ENCODE measurements at regions not wholly inside any gene's neighbourhood (a gene's known extent, or its start where the extent isn't known, plus 50 kb on each side); places are given as distances from the start of the nearest gene placed in this dataset.

GRCh38 chr7:155191137-155191536, 106.5 kb upstream of the INSIG1 start:
- H3K27ac ChIP-seq (replicated peaks): no peak overlapping the region
- intact Hi-C loops (cut with micrococcal nuclease): loop anchor here (5.0 kb wide), 1 partner anchor 151 kb away; no protein-coding TSS in a partner anchor
- H3K27me3 ChIP-seq (ENCODE audit: low read depth): peaks cover 57% of the 10 kb centered on the region
- no peak for DNase-seq
- no peaks in the 10 kb centered on the region for H3K4me1 ChIP-seq
- H3K36me3 ChIP-seq: no peaks in the 10 kb centered on the region
- H3K4me3 ChIP-seq: no peak overlapping the region
- H3K9me3 ChIP-seq (replicated peaks): peaks cover 18% of the 10 kb centered on the region
- no peak for TF ChIP-seq CTCF (IDR thresholded peaks at IDR 0.05; ENCODE audit: borderline replicate concordance)

- no peaks in the 10 kb centered on the region for H3K36me3 ChIP-seq
- H3K9me3 ChIP-seq (replicated peaks): peaks cover 21% of the 10 kb centered on the region
- H3K27me3 ChIP-seq (ENCODE audit: low read depth): peaks cover 53% of the 10 kb centered on the region
- no peak overlapping the region for H3K4me3 ChIP-seq
- no peaks in the 10 kb centered on the region for H3K4me1 ChIP-seq
- TF ChIP-seq CTCF (IDR thresholded peaks at IDR 0.05; ENCODE audit: borderline replicate concordance): no peak
- intact Hi-C loops (cut with micrococcal nuclease): loop anchor here (5.0 kb wide), 1 partner anchor 150 kb away; no protein-coding TSS in a partner anchor
- DNase-seq: no peak
- H3K27ac ChIP-seq (replicated peaks): no peak overlapping the region
Measured at GRCh38 chr7:155191901-155192478, 105.7 kb upstream of the INSIG1 start.

GRCh38 chr7:155192961-155193640, 104.6 kb upstream of the INSIG1 start:
- intact Hi-C loops (cut with micrococcal nuclease): loop anchor here (5.0 kb wide), 1 partner anchor 149 kb away; no protein-coding TSS in a partner anchor
- H3K4me3 ChIP-seq: no peak overlapping the region
- no peaks in the 10 kb centered on the region for H3K4me1 ChIP-seq
- peaks cover 44% of the 10 kb centered on the region for H3K27me3 ChIP-seq (ENCODE audit: low read depth)
- DNase-seq: no peak
- H3K36me3 ChIP-seq: no peaks in the 10 kb centered on the region
- no peak overlapping the region for H3K27ac ChIP-seq (replicated peaks)
- peaks cover 28% of the 10 kb centered on the region for H3K9me3 ChIP-seq (replicated peaks)
- TF ChIP-seq CTCF (IDR thresholded peaks at IDR 0.05; ENCODE audit: borderline replicate concordance): no peak

GRCh38 chr7:155193716-155194115, 104.0 kb upstream of the INSIG1 start:
- DNase-seq: no peak
- no peak overlapping the region for H3K27ac ChIP-seq (replicated peaks)
- intact Hi-C loops (cut with micrococcal nuclease): loop anchor here (5.0 kb wide), 1 partner anchor 149 kb away; no protein-coding TSS in a partner anchor
- H3K27me3 ChIP-seq (ENCODE audit: low read depth): peaks cover 41% of the 10 kb centered on the region
- H3K4me3 ChIP-seq: no peak overlapping the region
- H3K9me3 ChIP-seq (replicated peaks): peaks cover 28% of the 10 kb centered on the region
- no peaks in the 10 kb centered on the region for H3K36me3 ChIP-seq
- TF ChIP-seq CTCF (IDR thresholded peaks at IDR 0.05; ENCODE audit: borderline replicate concordance): no peak
- no peaks in the 10 kb centered on the region for H3K4me1 ChIP-seq

DNA sequence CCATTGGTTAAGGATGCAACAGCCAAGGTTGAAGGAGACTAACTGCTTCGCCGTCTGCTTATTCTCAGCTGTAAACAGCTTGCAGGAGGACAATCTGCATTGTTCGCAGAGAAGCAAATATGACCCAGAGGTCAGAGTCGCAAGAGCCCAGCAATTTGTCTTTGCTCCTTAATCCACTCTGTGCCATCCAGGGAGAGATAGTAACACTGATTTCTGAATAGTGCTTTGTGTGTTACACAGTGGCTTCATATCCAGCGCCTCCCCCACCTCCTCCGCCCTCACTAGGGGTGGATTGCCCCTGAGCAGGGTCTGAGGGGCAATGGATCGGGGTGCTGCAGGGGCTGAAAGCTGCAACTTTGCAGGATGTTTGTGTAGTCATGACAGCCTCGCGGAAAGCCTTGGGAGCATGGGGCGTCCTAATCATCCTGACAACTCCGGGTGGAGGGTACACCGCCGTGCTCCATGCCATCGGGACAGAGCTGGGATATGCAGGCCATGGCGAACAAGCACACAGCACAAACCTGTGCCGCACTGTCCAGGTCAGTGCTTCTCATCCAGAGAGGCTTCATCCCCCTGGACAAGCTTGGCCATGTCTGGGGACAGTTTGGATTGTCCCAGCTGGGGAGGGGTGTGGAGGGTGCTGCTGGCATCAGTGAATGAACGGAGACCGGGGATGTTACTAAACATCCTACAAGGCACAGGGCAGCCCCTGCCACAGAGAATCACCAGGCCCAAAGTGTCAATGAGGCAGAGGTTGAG, 103.1 kb upstream of the INSIG1 start:
- no peak for DNase-seq

More for the DNA sequence above, 103.1 kb upstream of the INSIG1 start:
- TF ChIP-seq CTCF (IDR thresholded peaks at IDR 0.05; ENCODE audit: borderline replicate concordance): no peak
- Histone ChIP-seq H3K27me3 (ENCODE audit: low read depth) (peaks cover 35% of the 10 kb centered on the region), H3K9me3 (replicated peaks) (peaks cover 28% of the 10 kb centered on the region), H3K27ac (replicated peaks) (no peak overlapping the region), H3K4me1 (no peaks in the 10 kb centered on the region), H3K36me3 (no peaks in the 10 kb centered on the region), H3K4me3 (no peak overlapping the region)
- intact Hi-C loops (cut with micrococcal nuclease): loop anchor here (5.0 kb wide), 1 partner anchor 148 kb away; no protein-coding TSS in a partner anchor

Data from left ventricle myocardium inferior (tissue), 1 donor.